Activated T-helper 1 cell treated with anti-CD3 and anti-CD28 coated beads, Interleukin-2, amount 50 U/mL, for 16 hours (primary cell): ENCODE measurements at regions not wholly inside any gene's neighbourhood (a gene's known extent, or its start where the extent isn't known, plus 50 kb on each side); places are given as distances from the start of the nearest gene placed in this dataset.

ENCODE experiments used
- DNase-seq, 2 donors: peaks; one replicate each; pipeline ENCODE4 v3.0.0-alpha.2; 2020; ENCODE audit warnings: low read depth in 1 of 2, low spot score in 1 of 2

GRCh38 chr15:58269455-58270414 lies 131.6 kb downstream of the AQP9 start:
- DNase-seq = no peak

GRCh38 chr15:58271410-58271809 lies 133.2 kb downstream of the AQP9 start:
- DNase-seq = no peak

GRCh38 chr15:58273104-58273503 lies 134.9 kb downstream of the AQP9 start:
- no peak for DNase-seq

- no peak for DNase-seq
Observed at GRCh38 chr15:58274885-58275284, 136.7 kb downstream of the AQP9 start.

- no peak for DNase-seq
Observed at GRCh38 chr15:58275785-58276184, 137.6 kb downstream of the AQP9 start.

- no peak for DNase-seq
Observed at GRCh38 chr15:58276924-58277323, 138.7 kb downstream of the AQP9 start.

- DNase-seq = no peak
Observed at GRCh38 chr15:58277333-58277732, 139.2 kb downstream of the AQP9 start.

- DNase-seq = no peak
Observed at GRCh38 chr15:58279106-58279505, 140.9 kb downstream of the AQP9 start.

- no peak for DNase-seq
Observed at GRCh38 chr15:58279654-58280053, 141.5 kb downstream of the AQP9 start.

GRCh38 chr15:58282060-58282708 lies 144.0 kb downstream of the AQP9 start:
- no peak for DNase-seq

- no peak for DNase-seq
Observed at GRCh38 chr15:58283302-58283701, 145.1 kb downstream of the AQP9 start.

- no peak for DNase-seq
Observed at GRCh38 chr15:58284293-58284692, 146.1 kb downstream of the AQP9 start.

- DNase-seq = no peak
Observed at GRCh38 chr15:58285212-58285920, 146.4 kb upstream of the LIPC start.

- DNase-seq = no peak
Observed at GRCh38 chr15:58285921-58286278, 145.9 kb upstream of the LIPC start.

- DNase-seq = no peak
Observed at GRCh38 chr15:58286523-58286922, 145.3 kb upstream of the LIPC start.

- DNase-seq = no peak
Observed at GRCh38 chr15:58287891-58288290, 143.9 kb upstream of the LIPC start.

- DNase-seq = no peak
Observed at GRCh38 chr15:58288592-58288991, 143.2 kb upstream of the LIPC start.

- DNase-seq = no peak
Observed at GRCh38 chr15:58291848-58292247, 139.9 kb upstream of the LIPC start.

- no peak for DNase-seq
Observed at GRCh38 chr15:58292751-58293175, 139.0 kb upstream of the LIPC start.

GRCh38 chr15:58293622-58294550 lies 137.9 kb upstream of the LIPC start:
- no peak for DNase-seq
